GM12891 (cell line): ENCODE measurements at regions not wholly inside any gene's neighbourhood (a gene's known extent, or its start where the extent isn't known, plus 50 kb on each side); places are given as distances from the start of the nearest gene placed in this dataset.

ENCODE experiments used
- DNase-seq: peaks from one replicate; pipeline ENCODE4 v3.0.0; 2011; ENCODE audit warnings: low spot score; ENCODE audit not compliant: insufficient read length
- FAIRE-seq: peaks from 2 replicates; lab custom pipeline; 2011; peaks lifted over from hg19 to GRCh38; lab: Jason Lieb, UNC
- PAX5 ChIP-seq: IDR thresholded peaks from 2 replicates; pipeline ENCODE4 v1.6.1; 2011; ENCODE audit warnings: low read length, moderate library complexity, mild to moderate bottlenecking; ENCODE audit not compliant: insufficient read depth, severe bottlenecking
- POLR2A ChIP-seq: IDR thresholded peaks from 2 replicates; pipeline ENCODE4 v1.6.1; 2011; ENCODE audit warnings: low read depth, low read length, control low read depth
- POLR2AphosphoS5 ChIP-seq: IDR thresholded peaks from 2 replicates; pipeline ENCODE4 v1.6.1; 2011; ENCODE audit warnings: low read depth, low read length, control low read depth
- POU2F2 ChIP-seq: IDR thresholded peaks from 2 replicates; pipeline ENCODE4 v1.6.1; 2011; ENCODE audit warnings: low read depth, mild to moderate bottlenecking, control low read depth, low read length, moderate library complexity
- SPI1 ChIP-seq: IDR thresholded peaks from 2 replicates; pipeline ENCODE4 v1.6.1; 2011; ENCODE audit warnings: low read depth, low read length, control low read depth
- TAF1 ChIP-seq: IDR thresholded peaks from 2 replicates; pipeline ENCODE4 v1.6.1; 2011; ENCODE audit warnings: low read depth, low read length, control low read depth

DNA sequence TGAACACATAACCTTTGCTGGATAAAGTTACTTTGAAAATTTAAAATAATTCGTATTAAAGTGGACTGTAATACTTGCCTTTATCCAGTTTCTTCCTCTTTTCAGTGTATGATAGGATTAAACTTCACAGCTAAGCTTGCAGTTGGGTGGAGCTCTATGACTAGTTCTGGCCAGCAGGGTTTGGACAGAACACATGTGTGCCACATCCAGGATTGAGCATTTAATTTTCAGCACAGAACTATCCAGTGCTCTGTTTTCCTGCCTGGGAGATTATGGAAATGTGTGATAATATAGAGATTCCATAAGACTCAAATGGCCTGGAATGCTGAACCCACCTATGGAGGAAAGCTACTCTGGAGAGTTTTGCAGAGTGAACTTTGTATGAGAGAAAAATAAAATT lies 200.2 kb downstream of the OSR1 start:
- FAIRE-seq = no peak
- TF ChIP-seq PAX5 = no peak
- no peak for TF ChIP-seq POU2F2
- TF ChIP-seq POLR2A = no peak
- no peak for TF ChIP-seq SPI1
- no peak for TF ChIP-seq TAF1
- TF ChIP-seq POLR2AphosphoS5 = no peak
- no peak for DNase-seq

DNA sequence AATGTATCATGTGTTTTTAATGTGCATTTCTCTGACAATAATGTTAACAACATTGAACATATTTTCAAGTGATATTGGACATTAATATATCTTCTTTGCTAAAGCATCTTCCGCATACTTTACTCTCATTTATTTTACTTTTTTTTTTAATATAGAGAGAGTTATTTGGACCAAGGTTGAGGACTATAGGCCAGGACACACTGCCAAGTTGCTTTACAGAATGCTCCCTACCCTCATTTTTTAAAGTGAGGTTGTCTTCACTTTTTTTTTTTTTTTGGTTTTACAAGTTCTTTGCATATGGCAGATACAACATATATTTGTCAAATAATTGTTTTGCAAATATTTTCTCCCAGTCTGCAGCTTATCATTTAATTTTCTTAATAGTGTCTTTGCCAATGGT lies 201.8 kb downstream of the OSR1 start:
- no peak for TF ChIP-seq POU2F2
- no peak for FAIRE-seq
- no peak for DNase-seq

DNA sequence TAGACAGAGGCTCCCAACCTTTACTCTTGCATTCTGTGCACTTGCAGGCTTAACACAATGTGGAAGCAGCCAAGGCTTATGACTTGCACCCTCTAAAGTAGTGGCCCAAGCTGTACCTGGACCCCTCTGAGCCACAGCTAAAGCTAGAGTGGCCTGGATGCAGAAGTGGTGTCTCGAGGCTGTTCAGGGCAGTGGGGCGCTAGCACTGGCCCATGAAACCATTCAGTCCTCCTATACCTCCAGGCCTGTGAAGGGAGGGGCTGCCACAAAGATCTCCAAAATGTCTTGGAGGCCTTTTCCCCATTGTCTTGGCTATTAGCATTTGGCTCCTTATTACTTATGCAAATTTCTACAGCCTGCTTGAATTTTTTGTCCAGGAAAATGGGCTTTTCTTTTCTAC lies 207.7 kb downstream of the OSR1 start:
- no peak for DNase-seq
- FAIRE-seq = no peak
- TF ChIP-seq POLR2AphosphoS5 (no peak), POLR2A (no peak), SPI1 (no peak), PAX5 (no peak), TAF1 (no peak), POU2F2 (no peak)

DNA sequence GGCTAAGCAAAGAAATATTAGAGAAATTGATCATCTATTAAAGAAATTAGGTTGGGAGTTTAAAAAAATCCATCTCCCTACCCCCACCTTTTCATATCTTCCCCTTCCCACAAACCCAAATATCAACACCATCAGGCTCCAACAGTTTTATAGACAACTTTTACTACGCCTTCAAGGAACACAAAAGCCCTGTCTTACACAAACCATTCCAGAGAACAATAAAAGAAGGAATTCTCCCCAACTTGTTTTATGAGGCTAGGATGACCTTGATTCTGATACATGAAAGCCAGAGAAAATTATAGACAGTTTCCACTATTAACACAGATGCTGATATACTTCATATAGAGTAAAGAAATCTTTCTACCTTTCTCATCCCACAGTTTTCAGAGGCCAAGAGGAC lies 211.6 kb downstream of the OSR1 start:
- FAIRE-seq (no peak), DNase-seq (no peak)
- no peak for TF ChIP-seq SPI1
- no peak for TF ChIP-seq TAF1
- TF ChIP-seq POU2F2 = no peak
- TF ChIP-seq POLR2AphosphoS5 = no peak
- no peak for TF ChIP-seq POLR2A
- no peak for TF ChIP-seq PAX5

DNA sequence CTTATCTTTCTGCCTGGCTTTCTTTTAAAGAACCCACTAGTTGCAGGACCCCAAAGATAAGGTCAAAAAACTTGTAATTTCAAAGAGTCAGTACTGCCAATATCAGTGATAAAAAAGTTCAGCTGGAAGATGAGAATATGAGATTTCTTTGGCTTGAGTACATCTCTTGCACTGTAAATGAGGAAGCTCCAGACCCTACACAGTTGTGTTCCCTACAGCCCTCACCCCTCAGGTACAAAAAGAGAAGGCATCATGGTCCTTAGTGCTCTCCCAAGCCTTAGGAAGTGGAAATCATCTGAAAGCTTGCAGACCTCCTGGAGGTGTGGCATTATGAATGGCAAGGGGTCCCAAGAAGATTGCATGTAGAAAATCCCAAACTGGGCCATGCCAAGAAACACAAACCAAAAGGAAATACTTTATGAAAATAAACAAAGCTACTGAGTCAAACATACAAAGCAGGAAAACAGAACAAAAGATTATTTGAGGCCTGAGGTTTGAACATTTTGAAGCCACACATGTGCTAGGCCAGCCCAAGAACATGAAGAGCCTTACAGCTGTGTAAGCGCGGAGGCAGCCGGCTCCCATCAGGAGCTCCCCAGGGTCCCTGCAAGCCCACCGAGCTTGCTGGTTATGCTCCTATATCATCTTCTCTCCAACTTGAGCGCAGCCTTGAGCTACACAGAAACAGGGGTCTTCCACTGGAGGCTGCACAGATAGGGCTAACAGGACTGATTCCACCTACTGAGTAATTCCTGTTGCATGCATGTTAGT lies 217.0 kb downstream of the OSR1 start:
- FAIRE-seq (no peak), DNase-seq (no peak)
- TF ChIP-seq POLR2AphosphoS5 (no peak), POU2F2 (no peak), POLR2A (no peak), TAF1 (no peak), SPI1 (no peak), PAX5 (no peak)

DNA sequence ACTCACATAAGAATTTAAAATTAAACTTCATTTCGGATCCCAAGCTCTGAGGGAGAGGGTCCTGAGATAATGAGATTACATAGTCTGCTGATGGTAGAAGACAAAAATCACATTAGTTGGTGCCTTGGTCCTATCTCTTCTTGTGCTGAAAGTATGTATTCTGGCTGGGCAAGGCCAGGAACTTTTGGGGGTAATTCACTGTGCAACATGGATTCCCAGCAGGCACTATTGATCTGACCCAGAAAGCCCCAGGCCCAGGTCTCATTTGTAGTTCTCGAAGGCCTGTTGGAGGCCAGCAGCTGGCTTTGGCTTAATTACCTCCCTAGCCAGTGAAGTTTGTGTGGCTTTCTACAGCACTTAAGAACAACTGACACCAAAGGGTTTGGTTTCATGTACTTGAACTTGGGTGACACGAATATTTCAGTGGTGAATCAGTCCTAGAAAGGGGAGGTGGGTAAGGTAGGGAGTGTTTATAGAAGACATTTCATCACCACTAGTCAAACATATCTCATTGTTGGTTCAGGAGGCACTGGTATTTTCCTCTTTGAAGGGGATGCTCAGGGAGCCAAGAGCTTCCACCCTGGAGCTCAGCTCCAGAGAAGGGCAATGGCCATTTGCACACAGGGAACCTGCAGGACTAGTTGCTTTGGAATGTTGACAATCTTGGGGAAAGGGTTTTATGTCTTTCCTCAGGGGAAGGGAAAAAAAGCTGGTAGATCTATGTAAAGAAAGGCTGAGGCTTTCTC lies 217.8 kb downstream of the OSR1 start:
- no peak for TF ChIP-seq POLR2AphosphoS5
- no peak for TF ChIP-seq TAF1
- TF ChIP-seq POLR2A = no peak
- no peak for TF ChIP-seq POU2F2
- TF ChIP-seq SPI1 = no peak
- TF ChIP-seq PAX5 = no peak
- DNase-seq = no peak
- FAIRE-seq = no peak

DNA sequence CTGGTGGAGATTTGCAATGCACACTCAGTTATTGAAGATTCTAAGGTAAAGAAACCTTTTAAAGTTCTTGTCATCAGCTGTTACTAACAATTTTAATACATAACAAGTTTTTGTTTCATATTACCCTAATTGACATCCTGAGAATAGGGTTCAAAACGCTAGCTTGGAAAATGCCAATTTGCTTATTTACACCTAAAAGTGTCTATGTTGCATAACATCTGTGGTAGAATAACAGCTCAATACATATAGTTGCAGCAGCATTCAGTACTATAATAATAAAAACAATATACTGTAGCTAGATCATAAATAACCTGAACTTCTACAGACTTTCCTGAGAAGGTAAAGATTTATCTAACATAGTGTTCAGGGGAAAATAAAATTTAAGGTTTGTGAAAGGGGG lies 219.0 kb downstream of the OSR1 start:
- TF ChIP-seq POLR2AphosphoS5 (no peak), SPI1 (no peak), TAF1 (no peak), POU2F2 (no peak), PAX5 (no peak), POLR2A (no peak)
- FAIRE-seq = no peak

DNA sequence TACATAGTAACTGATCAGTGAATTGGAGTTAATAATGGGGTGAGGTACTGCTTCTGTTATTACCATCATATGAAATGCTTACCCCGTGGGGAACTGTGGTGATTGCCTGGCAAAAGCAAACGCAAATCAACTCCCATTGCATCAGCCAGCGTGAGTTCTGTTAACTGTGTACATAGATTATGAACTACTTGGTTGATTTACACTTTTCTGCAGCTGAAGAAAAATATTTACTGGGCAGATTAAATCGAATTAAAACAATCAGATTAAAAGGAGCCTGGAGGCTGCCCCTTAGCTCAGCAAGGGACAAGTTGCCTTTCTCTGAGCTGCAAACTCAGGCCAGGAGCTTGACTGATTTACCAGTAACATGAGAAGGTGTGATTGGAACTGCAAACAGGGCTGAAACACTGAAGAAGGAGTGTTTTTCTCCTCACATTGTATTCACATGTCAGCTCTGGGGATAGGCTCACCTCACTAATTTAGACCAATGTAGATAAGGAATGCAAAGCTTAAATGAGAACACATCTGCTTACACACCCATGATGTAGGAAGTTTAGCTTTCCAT lies 220.1 kb downstream of the OSR1 start:
- DNase-seq (no peak), FAIRE-seq (no peak)
- TF ChIP-seq POLR2A (no peak), PAX5 (no peak), TAF1 (no peak), SPI1 (no peak), POLR2AphosphoS5 (no peak), POU2F2 (no peak)

More for the DNA sequence above, 219.0 kb downstream of the OSR1 start:
- no peak for DNase-seq

DNA sequence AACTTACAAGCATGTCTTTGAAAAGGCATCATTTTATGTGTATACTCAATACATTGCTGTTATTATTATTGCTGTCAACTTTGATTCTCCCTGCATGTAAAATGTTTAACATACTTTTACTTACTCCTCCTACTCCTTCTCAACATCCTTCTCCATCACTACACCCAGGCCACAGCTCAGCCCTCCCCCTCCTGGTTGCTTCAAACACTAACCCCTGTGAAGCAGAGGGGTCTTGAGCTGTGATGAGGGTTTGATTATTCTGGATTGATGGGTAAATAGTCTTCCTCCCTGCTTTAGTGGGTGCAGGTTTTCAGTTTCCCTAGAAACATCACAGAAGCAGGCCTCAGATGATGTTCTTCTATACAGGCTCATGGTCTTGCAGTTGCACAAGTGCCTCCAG lies 221.0 kb downstream of the OSR1 start:
- TF ChIP-seq TAF1 = no peak
- TF ChIP-seq PAX5 = no peak
- TF ChIP-seq SPI1 = no peak
- TF ChIP-seq POU2F2 = no peak
- no peak for TF ChIP-seq POLR2A
- no peak for TF ChIP-seq POLR2AphosphoS5
- FAIRE-seq (no peak), DNase-seq (no peak)
